CD8-positive, alpha-beta memory T cell (primary cell): ENCODE measurements at regions not wholly inside any gene's neighbourhood (a gene's known extent, or its start where the extent isn't known, plus 50 kb on each side); places are given as distances from the start of the nearest gene placed in this dataset.

Experiments used
- CTCF ChIA-PET: fragments of 350-600 bp; sonication (Branson Sonifier 250); formaldehyde crosslinking; loops from one replicate; lab custom pipeline; 2021; ENCODE audit warnings: antibody characterized with exemption; lab: Charles Lee
- POLR2A ChIA-PET: fragments of 350-600 bp; sonication (Branson Sonifier 250); formaldehyde crosslinking; loops from one replicate; lab custom pipeline; 2021; ENCODE audit warnings: antibody characterized with exemption; lab: Charles Lee
- DNase-seq, 5 donors: peaks; one replicate each; pipeline versions ENCODE4 v3.0.0 to v3.0.0-alpha.2; 2020 to 2022; ENCODE audit warnings: mixed read lengths in 1 of 5
- H3K27ac ChIP-seq: one replicate; pipeline ENCODE4 v1.7.0; 2013; ENCODE audit warnings: low read depth, mild to moderate bottlenecking, low read length, moderate library complexity
- H3K27me3 ChIP-seq: 2 replicates; pipeline ENCODE4 v1.7.0; 2013; ENCODE audit warnings: low read length, mild to moderate bottlenecking; ENCODE audit not compliant: insufficient read depth, poor library complexity, severe bottlenecking
- H3K36me3 ChIP-seq: 2 replicates; pipeline ENCODE4 v1.7.0; 2013; ENCODE audit warnings: mild to moderate bottlenecking, low read length, moderate library complexity; ENCODE audit not compliant: insufficient read depth
- H3K4me1 ChIP-seq: 2 replicates; pipeline ENCODE4 v1.7.0; 2013; ENCODE audit warnings: mild to moderate bottlenecking, low read length, moderate library complexity; ENCODE audit not compliant: insufficient read depth
- H3K4me3 ChIP-seq: 2 replicates; pipeline ENCODE4 v1.7.0; 2013; ENCODE audit warnings: mild to moderate bottlenecking, low read length
- H3K9me3 ChIP-seq: 2 replicates; pipeline ENCODE4 v1.7.0; 2013; ENCODE audit warnings: mild to moderate bottlenecking, low read length
- H3K27ac Mint-ChIP-seq, 8 donors: one replicate each; pipeline ENCODE4 v1.8.0; 2020 to 2021; ENCODE audit warnings: mixed read lengths in 8 of 8, mild to moderate bottlenecking in 6 of 8, inconsistent platforms in 3 of 8, moderate library complexity in 3 of 8
- H3K27me3 Mint-ChIP-seq, 2 donors: one replicate each; pipeline ENCODE4 v1.8.0; 2020 to 2021; ENCODE audit warnings: mixed read lengths in 2 of 2, mild to moderate bottlenecking in 1 of 2, moderate library complexity in 1 of 2
- H3K36me3 Mint-ChIP-seq, 3 donors: one replicate each; pipeline ENCODE4 v1.8.0; 2020 to 2021; ENCODE audit warnings: mixed read lengths in 3 of 3, inconsistent platforms in 1 of 3, mild to moderate bottlenecking in 1 of 3
- H3K4me1 Mint-ChIP-seq, 3 donors: one replicate each; pipeline ENCODE4 v1.8.0; 2020 to 2021; ENCODE audit warnings: mixed read lengths in 3 of 3, inconsistent platforms in 1 of 3, mild to moderate bottlenecking in 1 of 3
- H3K4me3 Mint-ChIP-seq, 7 donors: one replicate each; pipeline ENCODE4 v1.8.0; 2020 to 2021; ENCODE audit warnings: mixed read lengths in 7 of 7, mild to moderate bottlenecking in 6 of 7, moderate library complexity in 4 of 7, inconsistent platforms in 2 of 7
- H3K9me3 Mint-ChIP-seq, 5 donors: one replicate each; pipeline ENCODE4 v1.8.0; 2020 to 2022; ENCODE audit warnings: mixed read lengths in 5 of 5, mild to moderate bottlenecking in 3 of 5, moderate library complexity in 2 of 5, inconsistent platforms in 1 of 5

GRCh38 chr11:70669871-70670675, 271.7 kb downstream of the CTTN start:
- CTCF ChIA-PET = no interaction called here
- Mint-ChIP-seq H3K9me3 (peaks cover 0 to 2% (median 0%) of the 10 kb centered on the region in 5 donors), H3K27ac (no peak overlapping the region), H3K27me3 (peaks cover 14 to 19% of the 10 kb centered on the region in 2 donors), H3K4me1 (no peaks in the 10 kb centered on the region), H3K36me3 (no peaks in the 10 kb centered on the region), H3K4me3 (no peak overlapping the region)
- Histone ChIP-seq H3K4me3 (no peak overlapping the region), H3K4me1 (no peaks in the 10 kb centered on the region), H3K27ac (no peak overlapping the region), H3K27me3 (no peaks in the 10 kb centered on the region), H3K36me3 (no peaks in the 10 kb centered on the region), H3K9me3 (no peaks in the 10 kb centered on the region)
- DNase-seq = no peak
- POLR2A ChIA-PET = no interaction called here

DNA sequence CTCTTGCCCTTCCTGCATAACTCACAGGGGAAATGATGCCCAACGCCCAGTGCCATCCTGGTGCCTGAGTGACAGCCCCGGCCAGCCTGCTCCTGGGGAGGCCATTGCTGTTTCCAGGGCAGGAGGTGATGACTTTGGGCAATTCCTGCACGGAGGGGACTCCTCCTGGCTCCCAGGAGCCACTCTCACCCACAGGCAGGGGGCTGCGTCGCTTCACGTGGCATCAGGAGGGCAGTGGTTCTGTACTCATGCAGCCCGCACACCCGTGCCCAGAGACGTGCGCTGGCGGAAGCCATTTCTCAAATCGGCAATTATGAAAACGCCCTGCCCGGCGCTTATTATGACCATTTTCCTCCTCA, 272.3 kb downstream of the CTTN start:
- CTCF ChIA-PET = no interaction called here
- no peak overlapping the region for H3K27ac ChIP-seq
- Mint-ChIP-seq H3K27me3 (peaks cover 14 to 15% of the 10 kb centered on the region in 2 donors), H3K36me3 (no peaks in the 10 kb centered on the region), H3K4me1 (no peaks in the 10 kb centered on the region), H3K9me3 (peaks cover 0 to 2% (median 0%) of the 10 kb centered on the region in 5 donors), H3K27ac (no peak overlapping the region), H3K4me3 (no peak overlapping the region)
- no peak for DNase-seq
- no peaks in the 10 kb centered on the region for H3K9me3 ChIP-seq
- H3K36me3 ChIP-seq = no peaks in the 10 kb centered on the region
- no peaks in the 10 kb centered on the region for H3K4me1 ChIP-seq
- H3K4me3 ChIP-seq = no peak overlapping the region
- H3K27me3 ChIP-seq = no peaks in the 10 kb centered on the region
- POLR2A ChIA-PET = no interaction called here

- no peaks in the 10 kb centered on the region for H3K27me3 ChIP-seq
- ChIA-PET CTCF (no interaction called here), POLR2A (no interaction called here)
Observed at GRCh38 chr11:70671083-70671482, 272.8 kb downstream of the CTTN start.

GRCh38 chr11:70671611-70672010, 273.3 kb downstream of the CTTN start:
- no peak overlapping the region for H3K27ac ChIP-seq
- Mint-ChIP-seq H3K27me3 (peaks cover 9 to 11% of the 10 kb centered on the region in 2 donors), H3K27ac (no peak overlapping the region)

More at GRCh38 chr11:70671083-70671482, 272.8 kb downstream of the CTTN start:
- H3K36me3 Mint-ChIP-seq = no peaks in the 10 kb centered on the region
- H3K36me3 ChIP-seq = no peaks in the 10 kb centered on the region
- H3K27ac ChIP-seq = no peak overlapping the region
- H3K27ac Mint-ChIP-seq = no peak overlapping the region
- no peak overlapping the region for H3K4me3 ChIP-seq
- no peaks in the 10 kb centered on the region for H3K9me3 ChIP-seq
- no peaks in the 10 kb centered on the region for H3K4me1 ChIP-seq
- DNase-seq = no peak
- no peaks in the 10 kb centered on the region for H3K4me1 Mint-ChIP-seq
- peaks cover 0 to 2% (median 0%) of the 10 kb centered on the region in 5 donors for H3K9me3 Mint-ChIP-seq
- H3K4me3 Mint-ChIP-seq = no peak overlapping the region
- peaks cover 11% of the 10 kb centered on the region in 2 donors for H3K27me3 Mint-ChIP-seq

GRCh38 chr11:70672991-70673653, 274.8 kb downstream of the CTTN start:
- Histone ChIP-seq H3K4me3 (no peak overlapping the region), H3K9me3 (no peaks in the 10 kb centered on the region), H3K4me1 (no peaks in the 10 kb centered on the region), H3K27me3 (no peaks in the 10 kb centered on the region), H3K36me3 (no peaks in the 10 kb centered on the region), H3K27ac (no peak overlapping the region)
- ChIA-PET CTCF (no interaction called here), POLR2A (no interaction called here)
- Mint-ChIP-seq H3K27ac (no peak overlapping the region), H3K4me1 (no peaks in the 10 kb centered on the region), H3K4me3 (no peak overlapping the region), H3K9me3 (peaks cover 0 to 1% (median 0%) of the 10 kb centered on the region in 5 donors), H3K27me3 (peaks cover 4 to 7% of the 10 kb centered on the region in 2 donors), H3K36me3 (no peaks in the 10 kb centered on the region)
- DNase-seq = no peak

More at GRCh38 chr11:70671611-70672010, 273.3 kb downstream of the CTTN start:
- H3K36me3 Mint-ChIP-seq = no peaks in the 10 kb centered on the region
- peaks cover 0 to 2% (median 0%) of the 10 kb centered on the region in 5 donors for H3K9me3 Mint-ChIP-seq
- POLR2A ChIA-PET = no interaction called here
- H3K4me1 ChIP-seq = no peaks in the 10 kb centered on the region
- H3K4me3 ChIP-seq = no peak overlapping the region
- H3K9me3 ChIP-seq = no peaks in the 10 kb centered on the region
- no peak overlapping the region for H3K4me3 Mint-ChIP-seq
- H3K27me3 ChIP-seq = no peaks in the 10 kb centered on the region
- CTCF ChIA-PET = no interaction called here
- DNase-seq = no peak
- H3K4me1 Mint-ChIP-seq = no peaks in the 10 kb centered on the region
- no peaks in the 10 kb centered on the region for H3K36me3 ChIP-seq

GRCh38 chr11:70674605-70675004, 276.3 kb downstream of the CTTN start:
- H3K27me3 Mint-ChIP-seq = peaks cover 1 to 7% of the 10 kb centered on the region in 2 donors
- no peaks in the 10 kb centered on the region for H3K9me3 ChIP-seq
- H3K27ac Mint-ChIP-seq = no peak overlapping the region
- no peak overlapping the region for H3K4me3 ChIP-seq
- H3K36me3 Mint-ChIP-seq = no peaks in the 10 kb centered on the region
- H3K27me3 ChIP-seq = no peaks in the 10 kb centered on the region
- no peaks in the 10 kb centered on the region for H3K4me1 Mint-ChIP-seq
- H3K36me3 ChIP-seq = no peaks in the 10 kb centered on the region
- H3K9me3 Mint-ChIP-seq = no peaks in the 10 kb centered on the region
- ChIA-PET CTCF (no interaction called here), POLR2A (no interaction called here)
- no peaks in the 10 kb centered on the region for H3K4me1 ChIP-seq
- no peak for DNase-seq
- H3K4me3 Mint-ChIP-seq = no peak overlapping the region
- no peak overlapping the region for H3K27ac ChIP-seq

DNA sequence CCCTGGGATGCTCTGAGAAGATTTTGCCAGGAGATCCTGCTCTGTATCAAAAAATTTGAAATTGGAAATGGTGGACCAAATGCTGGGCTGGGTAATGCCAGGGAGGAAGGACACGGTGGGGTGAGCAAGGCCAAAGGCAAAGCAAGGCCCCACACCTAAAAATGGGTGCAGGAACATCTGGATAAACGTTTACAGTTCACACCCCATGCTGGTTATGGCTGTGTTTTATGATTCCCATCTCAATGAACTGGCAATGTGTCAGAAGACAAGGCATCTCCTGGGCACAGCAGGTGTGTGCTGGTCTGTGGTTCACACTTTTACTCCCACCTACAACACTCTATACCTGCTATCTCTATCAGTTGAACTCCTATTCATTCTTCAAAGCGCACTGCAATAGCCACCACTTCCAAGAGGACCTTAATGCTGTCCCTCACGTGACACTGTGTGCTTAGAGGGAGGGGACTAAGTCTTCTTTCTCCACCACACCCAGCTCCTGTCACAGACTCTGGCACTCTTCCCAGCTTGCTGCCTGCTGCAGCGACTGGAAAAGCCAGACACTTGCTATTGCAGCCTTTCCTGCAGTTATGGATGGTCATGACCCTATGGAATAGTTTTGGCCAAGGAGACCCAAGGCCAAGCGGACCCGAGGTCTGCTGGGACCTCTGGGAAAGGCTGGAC, 277.5 kb downstream of the CTTN start:
- POLR2A ChIA-PET = no interaction called here
- no peaks in the 10 kb centered on the region for H3K36me3 ChIP-seq
- H3K9me3 ChIP-seq = no peaks in the 10 kb centered on the region
- no peak overlapping the region for H3K4me3 ChIP-seq
- H3K27me3 Mint-ChIP-seq = peaks cover 0 to 9% of the 10 kb centered on the region in 2 donors
- H3K4me1 ChIP-seq = no peaks in the 10 kb centered on the region
- no peak overlapping the region for H3K27ac ChIP-seq
- CTCF ChIA-PET = no interaction called here
- H3K9me3 Mint-ChIP-seq = no peaks in the 10 kb centered on the region
- no peaks in the 10 kb centered on the region for H3K36me3 Mint-ChIP-seq
- H3K4me3 Mint-ChIP-seq = no peak overlapping the region
- no peaks in the 10 kb centered on the region for H3K27me3 ChIP-seq
- no peak overlapping the region for H3K27ac Mint-ChIP-seq
- no peak for DNase-seq
- no peaks in the 10 kb centered on the region for H3K4me1 Mint-ChIP-seq
